Stomach (tissue), 8 donors: ENCODE measurements at regions not wholly inside any gene's neighbourhood (a gene's known extent, or its start where the extent isn't known, plus 50 kb on each side); places are given as distances from the start of the nearest gene placed in this dataset.

Experiments used
- DNase-seq, 2 donors: peaks; one replicate each; pipeline versions ENCODE4 v3.0.0 to v3.0.0-alpha.2; 2013 to 2019
- H3K27ac ChIP-seq, 5 donors: fragments of 200-600 bp in 4 of 5; sonication (generic) in 4 of 5; one replicate each; pipeline ENCODE4 v1.5.1; 2013 to 2019; ENCODE audit warnings: mild to moderate bottlenecking in 1 of 5, moderate library complexity in 1 of 5
- H3K27me3 ChIP-seq, 3 donors: fragments of 200-600 bp; sonication (generic); one replicate each; pipeline ENCODE4 v1.5.1; 2017 to 2019; ENCODE audit warnings: mixed run types in 1 of 3
- H3K36me3 ChIP-seq, 4 donors: fragments of 200-600 bp; sonication (generic); 1 replicate in 3 of 4; 2 replicates in 1 of 4; pipeline ENCODE4 v1.5.1; 2016 to 2019
- H3K4me1 ChIP-seq, 4 donors: fragments of 200-600 bp; sonication (generic); one replicate each; pipeline ENCODE4 v1.5.1; 2016 to 2019
- H3K4me3 ChIP-seq, 4 donors: fragments of 200-600 bp; sonication (generic) in 3 of 4; one replicate each; pipeline ENCODE4 v1.5.1; 2016 to 2019; ENCODE audit warnings: mild to moderate bottlenecking in 1 of 4
- H3K9me3 ChIP-seq, 4 donors: fragments of 200-600 bp; sonication (generic); one replicate each; pipeline ENCODE4 v1.5.1; 2016 to 2019
- CTCF ChIP-seq, 7 experiments: fragments of 450-650 bp in 4 of 7; fragments of 200-600 bp in 3 of 7; sonication (generic) in 3 of 7; IDR thresholded peaks; one replicate each; pipeline ENCODE4 v1.5.1; 2016 to 2019; ENCODE audit warnings: antibody characterized with exemption in 7 of 7, control low read depth in 2 of 7, mild to moderate bottlenecking in 1 of 7
- EP300 ChIP-seq: sonication (generic); formaldehyde crosslinking; IDR thresholded peaks from one replicate; pipeline ENCODE4 v1.6.1; 2017; ENCODE audit warnings: antibody characterized with exemption
- POLR2A ChIP-seq, 4 donors: fragments of 450-650 bp; IDR thresholded peaks; one replicate each; pipeline ENCODE4 v1.6.1; 2016; ENCODE audit warnings: antibody characterized with exemption in 4 of 4, control low read depth in 2 of 4, mild to moderate bottlenecking in 1 of 4, moderate library complexity in 1 of 4
- POLR2AphosphoS5 ChIP-seq, 3 donors: sonication (generic); formaldehyde crosslinking; IDR thresholded peaks; one replicate each; pipeline ENCODE4 v1.6.1; 2016; ENCODE audit warnings: antibody characterized with exemption in 3 of 3
- WGBS, 5 donors: extraction: QIAGEN DNeasy Blood & Tissue Kit in 3 of 5; methylation state at CpG; one replicate each; pipeline versions ENCODE4 v1.1.5 to v1.1.7; 2013 to 2018; 5-methylcytosine and 5-hydroxymethylcytosine counted together
- intact Hi-C: fragments of 100-400 bp; cut with DNase I; formaldehyde crosslinking; loops from one replicate; pipeline ENCODE4 v1.15.1; 2023; ENCODE audit warnings: low total_unique reads
- donor health status: healthy with polysubstance abuse.
- donor health status: Bipolar disorder and iron deficiency.
- donor health status: healthy.

DNA sequence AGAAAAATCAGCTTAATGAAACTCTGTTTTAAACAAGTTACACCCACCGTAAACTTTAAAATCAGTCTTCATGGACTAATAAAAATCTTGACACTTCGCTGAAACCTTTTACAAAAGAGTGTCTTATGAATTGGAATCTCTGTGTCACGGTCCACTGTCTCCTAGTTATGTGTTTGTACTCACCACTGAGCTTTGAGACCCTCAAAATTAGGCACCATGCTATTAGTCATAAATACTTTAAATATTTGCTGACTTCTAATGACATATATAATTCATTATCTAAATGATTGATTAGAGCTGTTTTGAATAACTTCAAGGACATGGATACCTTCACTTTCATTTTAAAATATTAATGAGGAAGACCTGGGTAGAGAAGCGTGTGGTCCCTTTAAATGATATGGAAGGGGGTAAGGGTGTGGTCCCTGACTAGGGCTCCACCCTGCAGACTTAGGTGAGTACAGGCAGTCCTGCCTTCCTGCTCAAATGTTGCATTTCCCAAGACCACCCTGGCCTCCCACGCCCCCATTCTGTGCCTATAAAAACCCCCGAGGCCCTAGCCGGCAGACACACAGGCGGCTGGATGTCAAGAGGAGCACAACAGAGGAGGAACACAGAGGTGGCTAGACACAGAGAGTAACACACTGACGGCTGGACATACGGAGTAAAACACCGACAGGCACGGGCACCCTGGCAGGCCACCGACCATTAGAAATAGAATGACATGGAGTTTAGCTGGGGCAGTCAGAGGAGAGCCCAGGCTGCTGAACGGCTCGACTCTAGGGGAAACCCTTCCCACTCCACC, 179.0 kb upstream of the CDH9 start:
- no peaks in the 10 kb centered on the region for H3K4me1 ChIP-seq
- no peak overlapping the region for H3K4me3 ChIP-seq
- 80 to 87% (median 83%) methylated on average over 14 to 15 of the region's 15 CpGs for WGBS, 5 donors
- no peak for DNase-seq
- TF ChIP-seq POLR2A (IDR thresholded peaks at IDR 0.05) (no peak), EP300 (no peak), CTCF (IDR thresholded peaks at IDR 0.05) (no peak), POLR2AphosphoS5 (IDR thresholded peaks at IDR 0.05) (no peak)
- no peaks in the 10 kb centered on the region for H3K36me3 ChIP-seq
- no peaks in the 10 kb centered on the region for H3K27me3 ChIP-seq
- no peak overlapping the region for H3K27ac ChIP-seq
- peaks cover 0 to 14% (median 4%) of the 10 kb centered on the region in 4 donors for H3K9me3 ChIP-seq
- intact Hi-C loops: no loop called here

DNA sequence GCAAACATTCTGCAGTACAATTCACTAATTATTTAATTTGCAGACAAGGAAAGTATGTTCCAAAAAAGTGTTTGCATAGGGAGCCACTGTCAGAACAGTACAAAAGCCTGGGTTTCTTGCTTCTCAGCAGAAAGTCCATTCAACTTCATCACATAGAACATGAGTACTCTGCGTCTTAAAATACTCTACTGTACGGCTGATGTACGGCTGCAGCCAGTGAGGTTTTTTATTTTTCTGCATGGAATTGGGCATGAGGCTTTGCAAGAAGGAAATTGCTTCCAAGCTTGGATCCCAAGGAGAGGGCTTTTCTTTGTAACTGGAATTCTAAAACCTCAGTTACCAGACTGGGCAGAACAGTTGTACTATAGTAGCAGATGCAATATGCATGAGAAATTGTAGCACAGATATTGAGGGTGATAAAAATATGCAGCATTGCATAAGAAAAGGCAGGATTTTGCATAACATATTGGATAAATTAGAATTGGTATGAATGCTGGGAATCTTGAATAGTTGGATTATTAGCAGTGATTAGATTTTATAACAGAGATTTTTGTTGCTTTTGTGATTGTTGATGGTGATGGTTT, 178.1 kb upstream of the CDH9 start:
- TF ChIP-seq CTCF (IDR thresholded peaks at IDR 0.05) (no peak), POLR2AphosphoS5 (IDR thresholded peaks at IDR 0.05) (no peak), POLR2A (IDR thresholded peaks at IDR 0.05) (no peak)
- no peak overlapping the region for H3K27ac ChIP-seq
- H3K4me1 ChIP-seq: no peaks in the 10 kb centered on the region
- H3K4me3 ChIP-seq: no peak overlapping the region
- no peak for DNase-seq
- H3K36me3 ChIP-seq: no peaks in the 10 kb centered on the region
- H3K27me3 ChIP-seq: no peaks in the 10 kb centered on the region
- WGBS, 5 donors: 77 to 93% (median 80%) methylated on average over 3 of the region's 3 CpGs
- intact Hi-C loops: no loop called here
- peaks cover 0 to 14% (median 4%) of the 10 kb centered on the region in 4 donors for H3K9me3 ChIP-seq

- DNase-seq: no peak
- peaks cover 0 to 35% (median 20%) of the 10 kb centered on the region in 4 donors for H3K9me3 ChIP-seq
- 50 to 76% (median 67%) methylated on average over 2 of the region's 2 CpGs for WGBS, 5 donors
- no peaks in the 10 kb centered on the region for H3K36me3 ChIP-seq
- TF ChIP-seq CTCF (IDR thresholded peaks at IDR 0.05) (no peak), POLR2AphosphoS5 (IDR thresholded peaks at IDR 0.05) (no peak)
- H3K4me3 ChIP-seq: no peak overlapping the region
- intact Hi-C loops: no loop called here
- no peaks in the 10 kb centered on the region for H3K4me1 ChIP-seq
- no peak overlapping the region for H3K27ac ChIP-seq
- H3K27me3 ChIP-seq: no peaks in the 10 kb centered on the region
Observed at GRCh38 chr5:27208051-27208450, 169.7 kb upstream of the CDH9 start.

GRCh38 chr5:27191786-27192510, 153.6 kb upstream of the CDH9 start:
- no peak for DNase-seq
- no peaks in the 10 kb centered on the region for H3K36me3 ChIP-seq
- H3K27me3 ChIP-seq: no peaks in the 10 kb centered on the region
- H3K27ac ChIP-seq: no peak overlapping the region
- H3K4me3 ChIP-seq: no peak overlapping the region
- H3K4me1 ChIP-seq: no peaks in the 10 kb centered on the region
- peaks cover 0 to 5% (median 0%) of the 10 kb centered on the region in 4 donors for H3K9me3 ChIP-seq
- WGBS, 5 donors: 65 to 76% (median 69%) methylated on average over 7 of the region's 7 CpGs
- TF ChIP-seq POLR2A (IDR thresholded peaks at IDR 0.05): no peak
- intact Hi-C loops: no loop called here
